BLaER1 treated with 17β-estradiol and CSF1 and Interleukin-3, amounts not matched to agents 10 nM and 100 nM (cell line): ENCODE measurements at regions not wholly inside any gene's neighbourhood (a gene's known extent, or its start where the extent isn't known, plus 50 kb on each side); places are given as distances from the start of the nearest gene placed in this dataset.

Source experiments
- H3K27ac ChIP-seq, 11 experiments: shearing (Covaris generic); formaldehyde crosslinking; 2 replicates each; pipeline ENCODE4 v1.8.1; 2022
- H3K27me3 ChIP-seq, 11 experiments: shearing (Covaris generic); formaldehyde crosslinking; 2 replicates each; pipeline ENCODE4 v1.8.1; 2022
- H3K36me3 ChIP-seq, 11 experiments: shearing (Covaris generic); formaldehyde crosslinking; 2 replicates each; pipeline ENCODE4 v1.8.1; 2022
- H3K4me1 ChIP-seq, 10 experiments: shearing (Covaris generic); formaldehyde crosslinking; 2 replicates each; pipeline ENCODE4 v1.8.1; 2022
- H3K4me2 ChIP-seq, 11 experiments: shearing (Covaris generic); formaldehyde crosslinking; 2 replicates each; pipeline ENCODE4 v1.8.1; 2022
- H3K4me3 ChIP-seq, 10 experiments: shearing (Covaris generic); formaldehyde crosslinking; 2 replicates each; pipeline ENCODE4 v1.8.1; 2022
- H3K9ac ChIP-seq, 11 experiments: shearing (Covaris generic); formaldehyde crosslinking; 2 replicates each; pipeline ENCODE4 v1.8.1; 2022
- H3K9me3 ChIP-seq, 11 experiments: shearing (Covaris generic); formaldehyde crosslinking; replicated peaks in 1 of 11; 2 replicates each; pipeline ENCODE4 v1.8.1; 2022
- H4K20me1 ChIP-seq, 11 experiments: shearing (Covaris generic); formaldehyde crosslinking; 2 replicates each; pipeline ENCODE4 v1.8.1; 2022
- Cebpa-rat ChIP-seq, 11 experiments: shearing (Covaris generic); IDR thresholded peaks; 2 replicates each; pipeline ENCODE4 v1.8.1; 2022

- no peaks in the 10 kb centered on the region for H4K20me1 ChIP-seq
- H3K4me3 ChIP-seq = no peak overlapping the region
- no peak overlapping the region for H3K9ac ChIP-seq
- H3K27ac ChIP-seq = no peak overlapping the region
- no peaks in the 10 kb centered on the region for H3K9me3 ChIP-seq
- TF ChIP-seq Cebpa-rat (IDR thresholded peaks at IDR 0.05) = no peak
- no peaks in the 10 kb centered on the region; a peak in 1 of 22 replicates for H3K27me3 ChIP-seq
- H3K36me3 ChIP-seq = no peaks in the 10 kb centered on the region
- no peak overlapping the region for H3K4me2 ChIP-seq
- H3K4me1 ChIP-seq = peaks cover 0 to 10% (median 8%) of the 10 kb centered on the region in 10 experiments; a peak in 11 of 20 replicates
These were observed 191.1 kb upstream of the GPR12 start for GRCh38 chr13:26951581-26952177.

GRCh38 chr13:26950968-26951367 is 190.4 kb upstream of the GPR12 start:
- H4K20me1 ChIP-seq = no peaks in the 10 kb centered on the region
- H3K4me3 ChIP-seq = no peak overlapping the region
- no peak for TF ChIP-seq Cebpa-rat (IDR thresholded peaks at IDR 0.05)
- H3K27me3 ChIP-seq = no peaks in the 10 kb centered on the region; a peak in 1 of 22 replicates
- H3K36me3 ChIP-seq = no peaks in the 10 kb centered on the region
- no peak overlapping the region for H3K27ac ChIP-seq
- H3K9me3 ChIP-seq = no peaks in the 10 kb centered on the region
- peaks cover 0 to 10% (median 8%) of the 10 kb centered on the region in 10 experiments; a peak in 11 of 20 replicates for H3K4me1 ChIP-seq
- H3K9ac ChIP-seq = no peak overlapping the region
- H3K4me2 ChIP-seq = no peak overlapping the region

GRCh38 chr13:26950546-26950945 is 190.0 kb upstream of the GPR12 start:
- Histone ChIP-seq H3K27ac (no peak overlapping the region), H3K9me3 (no peaks in the 10 kb centered on the region), H3K36me3 (no peaks in the 10 kb centered on the region), H4K20me1 (no peaks in the 10 kb centered on the region), H3K9ac (no peak overlapping the region), H3K4me2 (no peak overlapping the region), H3K27me3 (no peaks in the 10 kb centered on the region; a peak in 1 of 22 replicates), H3K4me1 (peaks cover 0 to 10% (median 8%) of the 10 kb centered on the region in 10 experiments; a peak in 11 of 20 replicates), H3K4me3 (no peak overlapping the region)
- TF ChIP-seq Cebpa-rat (IDR thresholded peaks at IDR 0.05) = no peak

- H3K36me3 ChIP-seq = no peaks in the 10 kb centered on the region
- H4K20me1 ChIP-seq = no peaks in the 10 kb centered on the region
- no peaks in the 10 kb centered on the region; a peak in 1 of 22 replicates for H3K27me3 ChIP-seq
- H3K9me3 ChIP-seq = no peaks in the 10 kb centered on the region
- peaks cover 0 to 10% (median 8%) of the 10 kb centered on the region in 10 experiments; a peak in 11 of 20 replicates for H3K4me1 ChIP-seq
- no peak overlapping the region for H3K9ac ChIP-seq
- H3K4me2 ChIP-seq = no peak overlapping the region
- no peak for TF ChIP-seq Cebpa-rat (IDR thresholded peaks at IDR 0.05)
- no peak overlapping the region for H3K27ac ChIP-seq
- no peak overlapping the region for H3K4me3 ChIP-seq
These were observed 189.3 kb upstream of the GPR12 start for GRCh38 chr13:26949701-26950502.

GRCh38 chr13:26948353-26948752 is 187.8 kb upstream of the GPR12 start:
- TF ChIP-seq Cebpa-rat (IDR thresholded peaks at IDR 0.05) = no peak
- Histone ChIP-seq H3K36me3 (no peaks in the 10 kb centered on the region), H3K4me2 (no peak overlapping the region), H3K9me3 (no peaks in the 10 kb centered on the region), H3K27ac (no peak overlapping the region), H4K20me1 (no peaks in the 10 kb centered on the region), H3K4me1 (no peaks in the 10 kb centered on the region), H3K9ac (no peak overlapping the region), H3K27me3 (no peaks in the 10 kb centered on the region), H3K4me3 (no peak overlapping the region)

- TF ChIP-seq Cebpa-rat (IDR thresholded peaks at IDR 0.05) = no peak
- no peaks in the 10 kb centered on the region for H3K9me3 ChIP-seq
- H3K4me3 ChIP-seq = no peak overlapping the region
- no peak overlapping the region for H3K27ac ChIP-seq
- no peaks in the 10 kb centered on the region for H4K20me1 ChIP-seq
- no peaks in the 10 kb centered on the region for H3K36me3 ChIP-seq
- H3K9ac ChIP-seq = no peak overlapping the region
- no peaks in the 10 kb centered on the region for H3K27me3 ChIP-seq
- no peak overlapping the region for H3K4me2 ChIP-seq
- H3K4me1 ChIP-seq = no peaks in the 10 kb centered on the region
These were observed 186.2 kb upstream of the GPR12 start for GRCh38 chr13:26946684-26947343.

GRCh38 chr13:26943748-26944147 is 183.2 kb upstream of the GPR12 start:
- Histone ChIP-seq H4K20me1 (no peaks in the 10 kb centered on the region), H3K4me1 (no peaks in the 10 kb centered on the region), H3K36me3 (no peaks in the 10 kb centered on the region), H3K9me3 (no peaks in the 10 kb centered on the region), H3K4me3 (no peak overlapping the region), H3K27ac (no peak overlapping the region), H3K4me2 (no peak overlapping the region), H3K9ac (no peak overlapping the region), H3K27me3 (no peaks in the 10 kb centered on the region)
- TF ChIP-seq Cebpa-rat (IDR thresholded peaks at IDR 0.05) = no peak

GRCh38 chr13:26942184-26942583 is 181.6 kb upstream of the GPR12 start:
- no peaks in the 10 kb centered on the region for H3K9me3 ChIP-seq
- no peaks in the 10 kb centered on the region for H3K4me1 ChIP-seq
- H3K27ac ChIP-seq = no peak overlapping the region
- no peaks in the 10 kb centered on the region for H3K27me3 ChIP-seq
- H3K4me3 ChIP-seq = no peak overlapping the region
- no peaks in the 10 kb centered on the region for H4K20me1 ChIP-seq
- TF ChIP-seq Cebpa-rat (IDR thresholded peaks at IDR 0.05) = no peak
- H3K9ac ChIP-seq = no peak overlapping the region
- H3K36me3 ChIP-seq = no peaks in the 10 kb centered on the region
- no peak overlapping the region for H3K4me2 ChIP-seq

GRCh38 chr13:26941345-26942174 is 181.0 kb upstream of the GPR12 start:
- no peaks in the 10 kb centered on the region for H3K27me3 ChIP-seq
- H3K4me1 ChIP-seq = 0 out of 20 replicates have a peak, but pooled peaks cover 0 to 5% (median 0%) of the 10 kb centered on the region in 10 experiments
- no peaks in the 10 kb centered on the region for H3K9me3 ChIP-seq
- no peak for TF ChIP-seq Cebpa-rat (IDR thresholded peaks at IDR 0.05)
- H3K9ac ChIP-seq = no peak overlapping the region
- H4K20me1 ChIP-seq = no peaks in the 10 kb centered on the region
- no peak overlapping the region for H3K27ac ChIP-seq
- no peak overlapping the region for H3K4me2 ChIP-seq
- no peaks in the 10 kb centered on the region for H3K36me3 ChIP-seq
- H3K4me3 ChIP-seq = no peak overlapping the region
